HCT116 (cell line): ENCODE measurements at regions not wholly inside any gene's neighbourhood (a gene's known extent, or its start where the extent isn't known, plus 50 kb on each side); places are given as distances from the start of the nearest gene placed in this dataset.

Source experiments
- ATAC-seq: fragments of 200-7000 bp; cut with Tn5 transposase; 2 replicates; pipeline ENCODE4 v1.9.1; 2020; ENCODE audit warnings: mild to moderate bottlenecking, moderate library complexity
- BruUV-seq: library from RNA; stranded (reverse); fragments of 400-500 nt; replicated peaks from 2 replicates; lab custom pipeline; 2021; lab: Mats Ljungman, UMichigan
- CTCF ChIA-PET: fragments of 300-600 bp; sonication (Branson Sonifier 250); formaldehyde crosslinking; loops from one replicate; lab custom pipeline; 2021; ENCODE audit warnings: antibody characterized with exemption; lab: Charles Lee
- POLR2A ChIA-PET: fragments of 300-600, 350-600 bp; sonication (Branson Sonifier 250); formaldehyde crosslinking; loops from one replicate; lab custom pipeline; 2021; ENCODE audit warnings: antibody characterized with exemption; lab: Charles Lee
- RAD21 ChIA-PET, 2 experiments: fragments of 300-600 bp; sonication (Branson Sonifier 250); formaldehyde crosslinking; loops; one replicate each; lab custom pipeline; 2023; ENCODE audit warnings: low total read pairs in 2 of 2; ENCODE audit not compliant: uncharacterized antibody in 2 of 2, unreplicated experiment in 2 of 2, low non-redundant PET in 1 of 2; lab: Charles Lee
- DNase-seq: peaks from one replicate; pipeline ENCODE4 v3.0.0-alpha.2; 2010; ENCODE audit warnings: low read depth, low spot score
- H2AFZ ChIP-seq: fragments of 200-600 bp; shearing (Covaris generic), sonication (generic); 2 replicates; pipeline ENCODE4 v1.6.1; 2017; ENCODE audit warnings: low read depth, mixed run types, mixed read lengths, antibody characterized with exemption, low read length; ENCODE audit not compliant: poor library complexity, severe bottlenecking
- H3K27ac ChIP-seq: 2 replicates; pipeline ENCODE4 v1.5.1; 2012; ENCODE audit warnings: low read depth, low read length
- H3K27me3 ChIP-seq: fragments of 200-600 bp; sonication (generic); 2 replicates; pipeline ENCODE4 v1.6.1; 2016; ENCODE audit warnings: mixed run types, low read length, mixed read lengths; ENCODE audit not compliant: insufficient read depth
- H3K36me3 ChIP-seq, 2 experiments: fragments of 200-500 bp in 1 of 2; fragments of 200-600 bp in 1 of 2; sonication (Bioruptor generic) in 1 of 2; sonication (generic) in 1 of 2; 2 replicates each; pipeline versions ENCODE4 v1.5.1 to v1.6.1; 2014 to 2016; ENCODE audit warnings: low read length in 2 of 2, inconsistent platforms in 1 of 2, mixed read lengths in 1 of 2, mixed run types in 1 of 2; ENCODE audit not compliant: insufficient read depth in 2 of 2, control insufficient read depth in 1 of 2
- H3K4me1 ChIP-seq, 2 experiments: fragments of 200-600 bp in 1 of 2; sonication (generic) in 1 of 2; 2 replicates each; pipeline versions ENCODE4 v1.5.1 to v1.6.1; 2012 to 2017; ENCODE audit warnings: low read length in 2 of 2, inconsistent platforms in 1 of 2, mild to moderate bottlenecking in 1 of 2, mixed read lengths in 1 of 2, mixed run types in 1 of 2, moderate library complexity in 1 of 2; ENCODE audit not compliant: insufficient read depth in 2 of 2, control insufficient read depth in 1 of 2
- H3K4me2 ChIP-seq: fragments of 200-600 bp; sonication (generic); 2 replicates; pipeline ENCODE4 v1.6.1; 2017; ENCODE audit warnings: mixed run types, low read length, mixed read lengths
- H3K4me3 ChIP-seq, 2 experiments: fragments of 200-600 bp in 1 of 2; sonication (generic) in 1 of 2; replicated peaks in 1 of 2; 2 replicates each; pipeline ENCODE4 v1.5.1; 2011 to 2016; ENCODE audit warnings: low read length in 2 of 2, control low read depth in 1 of 2, low read depth in 1 of 2, mild to moderate bottlenecking in 1 of 2, mixed read lengths in 1 of 2, mixed run types in 1 of 2
- H3K79me2 ChIP-seq: fragments of 200-600 bp; sonication (generic); 2 replicates; pipeline ENCODE4 v1.6.1; 2017; ENCODE audit warnings: mild to moderate bottlenecking, mixed run types, low read length, moderate library complexity, mixed read lengths; ENCODE audit not compliant: insufficient read depth
- H3K9ac ChIP-seq: fragments of 200-600 bp; sonication (generic); 2 replicates; pipeline ENCODE4 v1.6.1; 2016; ENCODE audit warnings: low read length, mixed read lengths
- H3K9me2 ChIP-seq: fragments of 200-600 bp; sonication (generic), shearing (Covaris generic); 2 replicates; pipeline ENCODE4 v1.6.1; 2017; ENCODE audit warnings: mixed run types, mild to moderate bottlenecking, moderate library complexity; ENCODE audit not compliant: insufficient read depth
- H3K9me3 ChIP-seq, 2 experiments: fragments of 200-500 bp in 1 of 2; fragments of 200-600 bp in 1 of 2; sonication (Bioruptor generic) in 1 of 2; sonication (generic) in 1 of 2; 2 replicates each; pipeline ENCODE4 v1.6.1; 2014 to 2017; ENCODE audit warnings: low read length in 2 of 2, mixed read lengths in 2 of 2, inconsistent platforms in 1 of 2, low read depth in 1 of 2, mild to moderate bottlenecking in 1 of 2, mixed run types in 1 of 2, moderate library complexity in 1 of 2; ENCODE audit not compliant: control insufficient read depth in 1 of 2, insufficient read depth in 1 of 2
- H4K20me1 ChIP-seq: fragments of 200-600 bp; sonication (generic), shearing (Covaris generic); 2 replicates; pipeline ENCODE4 v1.6.1; 2017; ENCODE audit warnings: mixed run types, mild to moderate bottlenecking, moderate library complexity; ENCODE audit not compliant: insufficient read depth
- POLR2AphosphoS5 ChIP-seq: IDR thresholded peaks from 2 replicates; pipeline ENCODE4 v1.6.1; 2011; ENCODE audit warnings: mild to moderate bottlenecking, low read depth, low read length, moderate library complexity
- SP1 ChIP-seq: IDR thresholded peaks from 2 replicates; pipeline ENCODE4 v1.6.1; 2012; ENCODE audit warnings: low read depth
- TCF7L2 ChIP-seq: IDR thresholded peaks from 2 replicates; pipeline ENCODE4 v1.7.0; 2011; ENCODE audit warnings: borderline replicate concordance, inconsistent platforms; ENCODE audit not compliant: insufficient read depth, insufficient read length; ENCODE audit errors: extremely low read depth
- intact Hi-C: fragments of 100-400 bp; cut with micrococcal nuclease; formaldehyde crosslinking; loops from 2 replicates; pipeline ENCODE4 v1.10.0; 2022
- TF ChIP-seq, protein P1 (sequence below), 3 experiments: fragments of 200-600 bp in 1 of 3; sonication (generic) in 1 of 3; IDR thresholded peaks in 2 of 3; conservative IDR thresholded peaks in 1 of 3; 2 replicates each; pipeline ENCODE4 v1.5.1; 2012 to 2017; ENCODE audit warnings: low read depth in 2 of 3, low read length in 2 of 3, antibody characterized with exemption in 1 of 3, borderline replicate concordance in 1 of 3, control low read depth in 1 of 3, mild to moderate bottlenecking in 1 of 3, mixed read lengths in 1 of 3, mixed run types in 1 of 3, moderate library complexity in 1 of 3; ENCODE audit not compliant: insufficient read depth in 1 of 3
- TF ChIP-seq, protein P2 (sequence below): IDR thresholded peaks from 2 replicates; pipeline ENCODE4 v1.6.1; 2011; ENCODE audit warnings: mild to moderate bottlenecking, low read length, moderate library complexity; ENCODE audit not compliant: insufficient replicate concordance; ENCODE audit errors: extremely low read depth

DNA sequence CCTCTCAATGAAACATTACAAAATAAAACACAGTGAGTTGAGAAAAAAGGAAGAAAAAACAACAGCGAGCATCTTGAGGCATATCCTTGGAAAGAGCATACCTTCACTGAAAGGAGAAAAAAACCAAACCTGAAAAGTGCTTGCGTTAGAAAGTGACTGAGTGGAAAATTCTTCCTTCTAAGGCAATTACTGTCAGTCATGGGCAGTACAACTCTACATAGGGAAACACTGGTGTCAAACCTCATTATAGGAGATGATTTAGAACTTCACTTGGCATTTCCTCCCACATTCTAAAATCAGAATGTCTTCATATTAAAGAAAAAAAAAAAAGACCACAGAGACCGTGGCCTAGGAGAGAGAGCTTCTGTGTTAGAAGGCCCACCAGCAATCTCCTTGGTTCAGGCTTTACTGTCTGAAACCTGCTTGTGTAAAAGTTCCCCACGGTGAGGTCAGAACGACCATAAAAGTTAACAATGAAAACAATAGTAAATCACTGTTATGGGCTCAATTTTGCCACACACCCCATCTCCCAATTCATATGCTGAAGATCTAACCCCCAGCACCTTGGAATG, 91.1 kb upstream of the CRY1 start:
- CTCF ChIA-PET: no interaction called here

More for the DNA sequence above, 91.1 kb upstream of the CRY1 start:
- no peak overlapping the region for H3K27ac ChIP-seq
- H4K20me1 ChIP-seq: no peaks in the 10 kb centered on the region
- DNase-seq: no peak
- H3K9ac ChIP-seq: no peak overlapping the region
- no peaks in the 10 kb centered on the region for H3K4me1 ChIP-seq
- H2AFZ ChIP-seq: no peak overlapping the region
- no peaks in the 10 kb centered on the region for H3K79me2 ChIP-seq
- intact Hi-C loops: no loop called here
- no peak overlapping the region for H3K4me2 ChIP-seq
- H3K9me3 ChIP-seq: no peaks in the 10 kb centered on the region
- ChIA-PET RAD21 (no interaction called here), POLR2A (no interaction called here)
- no TSS peak for BruUV-seq
- H3K9me2 ChIP-seq: no peaks in the 10 kb centered on the region
- ATAC-seq: no peak
- H3K4me3 ChIP-seq: no peak overlapping the region
- no peaks in the 10 kb centered on the region; the same call in 1 of the 2 replicates for H3K27me3 ChIP-seq
- H3K36me3 ChIP-seq: no peaks in the 10 kb centered on the region
- TF ChIP-seq, protein P1, sequence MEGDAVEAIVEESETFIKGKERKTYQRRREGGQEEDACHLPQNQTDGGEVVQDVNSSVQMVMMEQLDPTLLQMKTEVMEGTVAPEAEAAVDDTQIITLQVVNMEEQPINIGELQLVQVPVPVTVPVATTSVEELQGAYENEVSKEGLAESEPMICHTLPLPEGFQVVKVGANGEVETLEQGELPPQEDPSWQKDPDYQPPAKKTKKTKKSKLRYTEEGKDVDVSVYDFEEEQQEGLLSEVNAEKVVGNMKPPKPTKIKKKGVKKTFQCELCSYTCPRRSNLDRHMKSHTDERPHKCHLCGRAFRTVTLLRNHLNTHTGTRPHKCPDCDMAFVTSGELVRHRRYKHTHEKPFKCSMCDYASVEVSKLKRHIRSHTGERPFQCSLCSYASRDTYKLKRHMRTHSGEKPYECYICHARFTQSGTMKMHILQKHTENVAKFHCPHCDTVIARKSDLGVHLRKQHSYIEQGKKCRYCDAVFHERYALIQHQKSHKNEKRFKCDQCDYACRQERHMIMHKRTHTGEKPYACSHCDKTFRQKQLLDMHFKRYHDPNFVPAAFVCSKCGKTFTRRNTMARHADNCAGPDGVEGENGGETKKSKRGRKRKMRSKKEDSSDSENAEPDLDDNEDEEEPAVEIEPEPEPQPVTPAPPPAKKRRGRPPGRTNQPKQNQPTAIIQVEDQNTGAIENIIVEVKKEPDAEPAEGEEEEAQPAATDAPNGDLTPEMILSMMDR (IDR thresholded peaks at IDR 0.05 in 2 of 3, conservative IDR thresholded peaks at IDR 0.05 in 1 of 3; ENCODE audit: borderline replicate concordance in 1 of 3, insufficient read depth in 1 of 3, low read depth in 2 of 3, low read length in 2 of 3): no peak
- TF ChIP-seq TCF7L2: no peak
- TF ChIP-seq POLR2AphosphoS5: no peak
- no peak for TF ChIP-seq SP1
- TF ChIP-seq, protein P2, sequence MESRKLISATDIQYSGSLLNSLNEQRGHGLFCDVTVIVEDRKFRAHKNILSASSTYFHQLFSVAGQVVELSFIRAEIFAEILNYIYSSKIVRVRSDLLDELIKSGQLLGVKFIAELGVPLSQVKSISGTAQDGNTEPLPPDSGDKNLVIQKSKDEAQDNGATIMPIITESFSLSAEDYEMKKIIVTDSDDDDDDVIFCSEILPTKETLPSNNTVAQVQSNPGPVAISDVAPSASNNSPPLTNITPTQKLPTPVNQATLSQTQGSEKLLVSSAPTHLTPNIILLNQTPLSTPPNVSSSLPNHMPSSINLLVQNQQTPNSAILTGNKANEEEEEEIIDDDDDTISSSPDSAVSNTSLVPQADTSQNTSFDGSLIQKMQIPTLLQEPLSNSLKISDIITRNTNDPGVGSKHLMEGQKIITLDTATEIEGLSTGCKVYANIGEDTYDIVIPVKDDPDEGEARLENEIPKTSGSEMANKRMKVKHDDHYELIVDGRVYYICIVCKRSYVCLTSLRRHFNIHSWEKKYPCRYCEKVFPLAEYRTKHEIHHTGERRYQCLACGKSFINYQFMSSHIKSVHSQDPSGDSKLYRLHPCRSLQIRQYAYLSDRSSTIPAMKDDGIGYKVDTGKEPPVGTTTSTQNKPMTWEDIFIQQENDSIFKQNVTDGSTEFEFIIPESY: no peak
